ENCODE measurements at regions not wholly inside any gene's neighbourhood (a gene's known extent, or its start where the extent isn't known, plus 50 kb on each side); places are given as distances from the start of the nearest gene placed in this dataset.
"Not testable (repeated sequence)": the region's sequence is repeated elsewhere in the genome, so short reads cannot be mapped to it uniquely, and the experiment has no call there.

DNA sequence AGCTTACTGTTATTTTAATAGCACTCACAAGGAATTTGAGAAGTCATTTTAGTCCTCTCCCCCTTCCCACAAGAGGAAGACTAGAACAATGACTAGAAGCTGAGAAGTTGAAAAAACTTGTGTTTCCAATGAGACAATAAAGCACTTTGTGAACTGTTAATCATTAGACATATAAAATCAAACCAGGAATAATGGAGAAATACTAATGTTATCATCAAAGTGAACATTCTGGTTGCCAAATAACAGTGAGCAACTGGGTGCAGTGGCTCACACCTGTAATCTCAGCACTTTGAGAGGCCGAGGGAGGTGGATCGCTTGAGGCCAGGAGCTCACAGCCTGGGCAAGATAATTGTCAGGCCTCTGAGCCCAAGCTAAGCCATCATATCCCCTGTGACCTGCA, 54.0 kb upstream of the RASAL2 start:
- TF ChIP-seq, protein P1, sequence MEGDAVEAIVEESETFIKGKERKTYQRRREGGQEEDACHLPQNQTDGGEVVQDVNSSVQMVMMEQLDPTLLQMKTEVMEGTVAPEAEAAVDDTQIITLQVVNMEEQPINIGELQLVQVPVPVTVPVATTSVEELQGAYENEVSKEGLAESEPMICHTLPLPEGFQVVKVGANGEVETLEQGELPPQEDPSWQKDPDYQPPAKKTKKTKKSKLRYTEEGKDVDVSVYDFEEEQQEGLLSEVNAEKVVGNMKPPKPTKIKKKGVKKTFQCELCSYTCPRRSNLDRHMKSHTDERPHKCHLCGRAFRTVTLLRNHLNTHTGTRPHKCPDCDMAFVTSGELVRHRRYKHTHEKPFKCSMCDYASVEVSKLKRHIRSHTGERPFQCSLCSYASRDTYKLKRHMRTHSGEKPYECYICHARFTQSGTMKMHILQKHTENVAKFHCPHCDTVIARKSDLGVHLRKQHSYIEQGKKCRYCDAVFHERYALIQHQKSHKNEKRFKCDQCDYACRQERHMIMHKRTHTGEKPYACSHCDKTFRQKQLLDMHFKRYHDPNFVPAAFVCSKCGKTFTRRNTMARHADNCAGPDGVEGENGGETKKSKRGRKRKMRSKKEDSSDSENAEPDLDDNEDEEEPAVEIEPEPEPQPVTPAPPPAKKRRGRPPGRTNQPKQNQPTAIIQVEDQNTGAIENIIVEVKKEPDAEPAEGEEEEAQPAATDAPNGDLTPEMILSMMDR (IDR thresholded peaks at IDR 0.05; ENCODE audit: control extremely low read depth, extremely low read depth) = no peak
- DNase-seq = no peak
- WGBS, 2 donors = 94 to 98% methylated on average over 2 of the region's 2 CpGs

DNA sequence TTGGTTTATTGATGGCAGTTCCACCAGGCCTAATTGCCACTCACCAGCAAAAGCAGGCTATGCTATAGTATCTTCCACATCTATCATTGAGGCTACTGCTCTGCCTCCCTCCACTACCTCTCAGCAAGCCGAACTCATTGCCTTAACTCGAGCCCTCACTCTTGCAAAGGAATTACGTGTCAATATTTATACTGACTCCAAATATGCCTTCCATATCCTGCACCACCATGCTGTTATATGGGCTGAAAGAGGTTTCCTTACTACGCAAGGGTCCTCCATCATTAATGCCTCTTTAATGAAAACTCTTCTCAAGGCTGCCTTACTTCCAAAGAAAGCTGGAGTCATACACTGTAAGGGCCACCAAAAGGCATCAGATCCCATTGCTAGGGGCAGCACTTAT, 50.0 kb upstream of the RASAL2 start:
- H3K9me3 ChIP-seq (ENCODE audit: control insufficient read depth in 4 of 4, insufficient read depth in 3 of 4, low read length in 3 of 4); H3K27me3 ChIP-seq (ENCODE audit: control insufficient read depth in 3 of 3, insufficient read depth in 3 of 3, low read length in 2 of 3); ATAC-seq (ENCODE audit: insufficient read depth, low FRiP score); DNase-seq; H3K9ac ChIP-seq (ENCODE audit: insufficient read depth in 1 of 2, low read length in 2 of 2); H3K36me3 ChIP-seq (ENCODE audit: control insufficient read depth in 4 of 4, insufficient read depth in 4 of 4, low read length in 4 of 4); H3K4me1 ChIP-seq (ENCODE audit: control insufficient read depth in 5 of 5, insufficient read depth in 5 of 5, low read length in 5 of 5); H3K27ac ChIP-seq (ENCODE audit: low read depth in 1 of 2, low read length in 1 of 2); H3K4me3 ChIP-seq: not testable (repeated sequence)
- WGBS, 2 donors = 90 to 94% methylated on average over 4 of the region's 4 CpGs

More for the DNA sequence above, 54.0 kb upstream of the RASAL2 start:
- no peak overlapping the region for H3K27ac ChIP-seq (ENCODE audit: low read depth in 1 of 2, low read length in 1 of 2)
- H3K9ac ChIP-seq (ENCODE audit: insufficient read depth in 1 of 2, low read length in 2 of 2) = no peak overlapping the region
- peaks cover 0 to 3% (median 0%) of the 10 kb centered on the region in 4 donors for H3K9me3 ChIP-seq (ENCODE audit: control insufficient read depth in 4 of 4, insufficient read depth in 3 of 4, low read length in 3 of 4)
- no peaks in the 10 kb centered on the region for H3K27me3 ChIP-seq (ENCODE audit: control insufficient read depth in 3 of 3, insufficient read depth in 3 of 3, low read length in 2 of 3)
- no peaks in the 10 kb centered on the region for H3K36me3 ChIP-seq (ENCODE audit: control insufficient read depth in 4 of 4, insufficient read depth in 4 of 4, low read length in 4 of 4)
- H3K4me1 ChIP-seq (ENCODE audit: control insufficient read depth in 5 of 5, insufficient read depth in 5 of 5, low read length in 5 of 5) = peaks cover 0 to 10% (median 5%) of the 10 kb centered on the region in 5 donors
- no peak overlapping the region for H3K4me3 ChIP-seq
- ATAC-seq (ENCODE audit: insufficient read depth, low FRiP score) = no peak
